Hepatocyte (in vitro differentiated cells): ENCODE measurements at regions not wholly inside any gene's neighbourhood (a gene's known extent, or its start where the extent isn't known, plus 50 kb on each side); places are given as distances from the start of the nearest gene placed in this dataset.
"Not testable (repeated sequence)": the region's sequence is repeated elsewhere in the genome, so short reads cannot be mapped to it uniquely, and the experiment has no call there.

Source experiments
- DNase-seq: peaks from one replicate; pipeline ENCODE4 v3.0.0-alpha.2; 2016; ENCODE audit warnings: low spot score
- H2AFZ ChIP-seq: fragments of 200-600 bp; sonication (generic); 2 replicates; pipeline ENCODE4 v1.6.0; 2016; ENCODE audit warnings: antibody characterized with exemption, mild to moderate bottlenecking
- H3K27ac ChIP-seq: fragments of 200-600 bp; sonication (generic); 2 replicates; pipeline ENCODE4 v1.5.1; 2016; ENCODE audit warnings: mild to moderate bottlenecking
- H3K27me3 ChIP-seq: fragments of 200-600 bp; sonication (generic); 2 replicates; pipeline ENCODE4 v1.6.1; 2016
- H3K36me3 ChIP-seq: fragments of 200-600 bp; sonication (generic); replicated peaks from 2 replicates; pipeline ENCODE4 v1.5.1; 2016; ENCODE audit warnings: low read depth; ENCODE audit not compliant: insufficient read depth
- H3K4me1 ChIP-seq: fragments of 200-600 bp; sonication (generic); 2 replicates; pipeline ENCODE4 v1.5.1; 2016; ENCODE audit warnings: mild to moderate bottlenecking, moderate library complexity; ENCODE audit not compliant: insufficient read depth
- H3K4me2 ChIP-seq: fragments of 200-600 bp; sonication (generic); 2 replicates; pipeline ENCODE4 v1.6.0; 2016
- H3K4me3 ChIP-seq: fragments of 200-600 bp; sonication (generic); 2 replicates; pipeline ENCODE4 v1.5.1; 2016; ENCODE audit warnings: mild to moderate bottlenecking
- H3K79me2 ChIP-seq: fragments of 200-600 bp; sonication (generic); 2 replicates; pipeline ENCODE4 v1.6.0; 2017; ENCODE audit warnings: mild to moderate bottlenecking
- H3K9me2 ChIP-seq: fragments of 200-600 bp; sonication (generic); replicated peaks from 2 replicates; pipeline ENCODE4 v1.6.0; 2017; ENCODE audit warnings: mild to moderate bottlenecking; ENCODE audit not compliant: insufficient read depth
- H3K9me3 ChIP-seq: fragments of 200-600 bp; sonication (generic); 2 replicates; pipeline ENCODE4 v1.5.1; 2016; ENCODE audit warnings: low read depth, mild to moderate bottlenecking
- H4K20me1 ChIP-seq: fragments of 200-600 bp; sonication (generic); 2 replicates; pipeline ENCODE4 v1.6.0; 2016; ENCODE audit warnings: mild to moderate bottlenecking; ENCODE audit not compliant: insufficient read depth, poor library complexity, severe bottlenecking
- WGBS: methylation state at CpG from one replicate; pipeline ENCODE4 v1.1.6; 2016; ENCODE audit warnings: low lambda C conversion rate; ENCODE audit errors: missing lambda C conversion rate; 5-methylcytosine and 5-hydroxymethylcytosine counted together

- H3K27me3 ChIP-seq, H3K9me2 ChIP-seq, H3K27ac ChIP-seq, H3K36me3 ChIP-seq, DNase-seq, H3K4me2 ChIP-seq, H3K4me3 ChIP-seq, H3K4me1 ChIP-seq, H4K20me1 ChIP-seq, H2AFZ ChIP-seq, H3K79me2 ChIP-seq, H3K9me3 ChIP-seq: not testable (repeated sequence)
- WGBS: no CpG with 5 or more reads among the region's 2 CpGs
Measured at GRCh38 chr1:206281912-206282654, 78.7 kb downstream of the SRGAP2 start.

DNA sequence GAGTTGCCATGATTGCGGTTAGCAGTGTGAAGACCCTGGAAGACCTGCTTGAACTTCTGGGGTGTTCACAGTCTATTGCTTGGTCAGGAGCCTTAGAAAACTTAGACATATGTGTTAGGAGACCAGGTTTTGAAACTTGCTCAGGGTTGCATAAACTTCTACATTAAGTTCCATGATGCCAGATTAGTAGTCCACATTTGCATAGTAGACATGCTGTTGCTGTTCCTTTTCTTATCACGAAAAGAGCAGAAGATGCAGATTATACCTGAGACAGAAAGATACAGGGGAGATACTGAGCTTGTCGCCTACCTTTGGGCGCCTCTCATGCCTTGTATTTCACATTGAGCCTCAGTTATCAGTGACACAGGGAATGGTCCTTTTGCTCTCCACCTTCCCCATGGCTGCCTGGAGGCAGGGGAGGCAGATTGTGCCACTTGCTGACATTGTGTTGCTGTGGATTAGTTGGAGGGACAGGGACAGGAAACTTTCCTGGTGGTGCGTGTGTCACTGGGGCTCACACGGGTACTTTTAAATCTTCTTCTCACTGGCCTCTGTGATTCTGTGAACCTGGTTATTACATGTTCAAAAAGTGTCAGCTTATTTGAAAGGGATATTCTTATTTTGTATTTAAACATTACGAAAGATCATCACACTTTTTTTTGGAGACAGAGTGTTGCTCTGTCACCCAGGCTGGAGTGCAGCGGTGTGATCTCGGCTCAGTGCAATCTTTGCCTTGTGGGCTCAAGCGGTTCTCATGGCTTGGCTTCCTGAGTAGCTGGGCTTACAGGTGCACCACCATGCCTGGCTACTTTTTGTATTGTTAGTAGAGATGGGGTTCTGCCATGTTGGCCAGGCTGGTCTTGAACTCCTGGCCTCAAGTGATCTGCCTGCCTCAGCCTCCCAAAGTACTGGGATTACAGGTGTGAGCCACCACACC lies 82.0 kb downstream of the SRGAP2 start:
- H3K27me3 ChIP-seq, H3K4me2 ChIP-seq, H3K9me2 ChIP-seq, H3K9me3 ChIP-seq, H3K79me2 ChIP-seq, H3K36me3 ChIP-seq, H3K4me3 ChIP-seq, DNase-seq, H2AFZ ChIP-seq, H3K27ac ChIP-seq, H4K20me1 ChIP-seq, H3K4me1 ChIP-seq: not testable (repeated sequence)
- WGBS: 96% methylated on average over 9 of the region's 10 CpGs

GRCh38 chr1:206287759-206288158 lies 84.4 kb downstream of the SRGAP2 start:
- not testable (repeated sequence) for H3K9me3 ChIP-seq, H3K27ac ChIP-seq, DNase-seq, H3K4me2 ChIP-seq, H3K36me3 ChIP-seq, H3K27me3 ChIP-seq, H2AFZ ChIP-seq, H3K9me2 ChIP-seq, H3K4me1 ChIP-seq, H4K20me1 ChIP-seq, H3K4me3 ChIP-seq, H3K79me2 ChIP-seq
- 95% methylated on average over 2 of the region's 2 CpGs for WGBS

- H2AFZ ChIP-seq, H3K4me3 ChIP-seq, H3K4me2 ChIP-seq, H3K27me3 ChIP-seq, H3K9me2 ChIP-seq, H3K27ac ChIP-seq, H4K20me1 ChIP-seq, H3K4me1 ChIP-seq, H3K36me3 ChIP-seq, H3K9me3 ChIP-seq, DNase-seq, H3K79me2 ChIP-seq: not testable (repeated sequence)
- WGBS: no CpG with 5 or more reads among the region's 3 CpGs
Measured at GRCh38 chr1:206288453-206288852, 85.1 kb downstream of the SRGAP2 start.

GRCh38 chr1:206297145-206298031 lies 94.0 kb downstream of the SRGAP2 start:
- H3K27ac ChIP-seq, H3K4me1 ChIP-seq, H3K79me2 ChIP-seq, H3K9me2 ChIP-seq, H2AFZ ChIP-seq, DNase-seq, H3K9me3 ChIP-seq, H3K27me3 ChIP-seq, H4K20me1 ChIP-seq, H3K36me3 ChIP-seq, H3K4me3 ChIP-seq, H3K4me2 ChIP-seq: not testable (repeated sequence)
- 77% methylated on average over 4 of the region's 5 CpGs for WGBS

GRCh38 chr1:206298032-206298392 lies 94.7 kb downstream of the SRGAP2 start:
- WGBS: 92% methylated on average over 1 of the region's 4 CpGs
- H4K20me1 ChIP-seq: not testable (repeated sequence)

GRCh38 chr1:206299181-206299791 lies 95.9 kb downstream of the SRGAP2 start:
- not testable (repeated sequence) for H4K20me1 ChIP-seq, H3K9me3 ChIP-seq, H3K4me3 ChIP-seq, H3K9me2 ChIP-seq, H2AFZ ChIP-seq, H3K79me2 ChIP-seq, DNase-seq, H3K27me3 ChIP-seq, H3K4me2 ChIP-seq, H3K27ac ChIP-seq, H3K4me1 ChIP-seq, H3K36me3 ChIP-seq
- no CpG with 5 or more reads among the region's 5 CpGs for WGBS

More at GRCh38 chr1:206298032-206298392, 94.7 kb downstream of the SRGAP2 start:
- H2AFZ ChIP-seq, H3K9me3 ChIP-seq, H3K4me3 ChIP-seq, H3K4me1 ChIP-seq, H3K4me2 ChIP-seq, H3K36me3 ChIP-seq, DNase-seq, H3K79me2 ChIP-seq, H3K9me2 ChIP-seq, H3K27me3 ChIP-seq, H3K27ac ChIP-seq: not testable (repeated sequence)

DNA sequence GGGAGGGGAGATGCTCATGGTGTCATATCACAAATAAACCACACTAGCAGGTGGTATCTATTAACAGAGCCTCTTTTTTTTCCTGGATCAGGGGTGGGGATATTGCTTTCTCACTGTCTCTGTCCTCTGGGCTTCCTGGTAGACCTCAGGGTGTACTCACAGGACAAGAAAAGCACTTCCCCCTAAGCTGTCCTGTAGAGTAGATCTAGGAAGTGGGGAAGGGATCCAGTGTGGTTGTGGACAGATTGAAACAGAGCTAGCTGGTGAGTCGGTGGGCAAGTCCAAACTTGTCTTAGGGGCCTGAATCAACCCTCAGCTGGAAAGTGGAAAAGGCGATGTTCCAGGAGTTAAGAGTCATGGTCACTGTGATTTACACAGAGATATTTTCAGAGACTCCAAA lies 96.6 kb downstream of the SRGAP2 start:
- not testable (repeated sequence) for H3K36me3 ChIP-seq, DNase-seq, H3K4me1 ChIP-seq, H3K27me3 ChIP-seq, H4K20me1 ChIP-seq, H3K27ac ChIP-seq, H3K9me2 ChIP-seq, H3K4me2 ChIP-seq, H2AFZ ChIP-seq, H3K4me3 ChIP-seq, H3K79me2 ChIP-seq, H3K9me3 ChIP-seq
- WGBS: 100% methylated on average over 1 of the region's 2 CpGs
